GM19238 (cell line): ENCODE measurements at regions not wholly inside any gene's neighbourhood (a gene's known extent, or its start where the extent isn't known, plus 50 kb on each side); places are given as distances from the start of the nearest gene placed in this dataset.

Experiments
- DNase-seq: peaks from one replicate; pipeline ENCODE4 v3.0.0; 2011; ENCODE audit warnings: low spot score; ENCODE audit not compliant: insufficient read length

DNA sequence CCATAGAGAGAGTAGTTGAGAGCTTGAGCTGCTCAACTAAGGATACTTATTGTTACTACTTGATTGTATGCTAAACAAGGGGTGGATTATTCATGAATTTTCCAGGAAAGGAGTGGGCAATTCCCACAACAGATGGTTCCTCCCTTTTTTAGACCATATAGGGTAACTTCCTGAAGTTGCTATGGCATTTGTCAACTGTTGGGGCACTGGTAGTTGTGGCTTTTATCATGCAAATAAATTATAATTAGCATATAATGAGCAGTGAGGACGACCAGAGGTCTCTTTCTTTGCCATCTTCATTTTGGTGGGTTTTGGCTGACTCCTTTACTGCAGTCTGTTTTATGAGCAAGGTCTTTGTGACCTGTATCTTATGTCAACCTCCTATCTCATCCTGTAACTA is 1403.5 kb upstream of the PABPC4L start:
- no peak for DNase-seq

- no peak for DNase-seq
These were observed 1402.9 kb upstream of the PABPC4L start for GRCh38 chr4:135604531-135604930.

- DNase-seq = no peak
These were observed 1399.8 kb upstream of the PABPC4L start for GRCh38 chr4:135601351-135601750.

- no peak for DNase-seq
These were observed 1396.6 kb upstream of the PABPC4L start for GRCh38 chr4:135598151-135598550.

- DNase-seq = no peak
These were observed 1392.9 kb upstream of the PABPC4L start for GRCh38 chr4:135594521-135594920.

DNA sequence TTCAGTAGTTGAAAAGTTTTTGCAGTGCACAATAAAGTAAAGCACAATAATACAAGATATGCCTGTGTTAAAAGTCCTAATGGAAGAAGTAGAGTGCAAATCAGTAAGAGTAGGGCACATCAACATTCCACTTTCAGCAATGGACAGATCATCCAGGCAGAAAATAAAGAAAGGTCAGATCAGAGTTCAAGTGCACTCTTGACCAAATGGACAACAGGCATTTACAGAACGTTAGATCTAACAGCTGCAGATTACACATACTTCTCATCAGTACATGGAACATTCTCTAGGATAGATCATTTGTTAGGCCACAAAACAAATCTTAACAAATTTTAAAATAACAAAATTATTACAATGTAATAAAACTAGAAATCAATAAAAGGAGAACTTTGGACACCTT is 1373.5 kb upstream of the PABPC4L start:
- DNase-seq = no peak

GRCh38 chr4:135573251-135573650 is 1371.7 kb upstream of the PABPC4L start:
- no peak for DNase-seq

DNA sequence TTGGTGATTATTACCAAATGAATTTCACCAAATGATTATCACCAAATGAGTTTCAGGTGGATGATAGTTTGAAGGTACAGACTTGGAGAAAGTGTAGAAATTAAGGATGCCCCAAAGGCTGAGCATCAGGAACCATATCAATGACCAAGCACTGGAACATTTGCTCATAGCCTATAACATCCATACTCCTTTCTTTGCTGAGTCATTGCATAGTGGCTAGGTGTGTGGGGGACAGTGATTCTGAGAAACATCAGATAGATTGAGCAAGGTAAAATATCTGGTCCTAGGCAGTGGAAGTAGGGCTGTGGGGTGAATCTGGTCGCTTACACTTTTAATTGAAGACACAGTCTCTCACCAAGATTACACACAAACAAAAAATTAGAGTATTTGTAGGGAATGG is 1362.5 kb upstream of the PABPC4L start:
- DNase-seq = no peak

DNA sequence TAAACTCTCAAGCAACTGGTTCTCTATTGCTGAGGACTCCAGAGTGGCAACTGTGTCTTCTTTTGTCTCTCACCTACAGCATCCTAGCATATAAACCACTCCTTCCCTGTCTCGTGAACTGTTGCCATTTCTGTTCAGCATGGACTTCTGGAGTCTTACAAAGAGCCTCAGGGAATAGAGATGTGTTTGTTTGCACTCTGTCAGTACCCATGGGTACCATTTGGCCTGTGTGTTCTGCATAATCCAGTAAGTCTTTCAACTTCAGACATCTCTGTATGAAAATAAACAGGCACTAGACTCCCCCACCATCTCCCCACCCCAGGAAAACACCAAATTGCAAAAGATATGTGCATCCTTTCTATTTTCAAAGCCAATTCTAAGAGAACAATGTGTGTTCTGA is 1351.6 kb upstream of the PABPC4L start:
- DNase-seq = no peak

GRCh38 chr4:135552131-135552530 is 1350.5 kb upstream of the PABPC4L start:
- DNase-seq = no peak

- DNase-seq = no peak
These were observed 1347.1 kb upstream of the PABPC4L start for GRCh38 chr4:135548711-135549110.

DNA sequence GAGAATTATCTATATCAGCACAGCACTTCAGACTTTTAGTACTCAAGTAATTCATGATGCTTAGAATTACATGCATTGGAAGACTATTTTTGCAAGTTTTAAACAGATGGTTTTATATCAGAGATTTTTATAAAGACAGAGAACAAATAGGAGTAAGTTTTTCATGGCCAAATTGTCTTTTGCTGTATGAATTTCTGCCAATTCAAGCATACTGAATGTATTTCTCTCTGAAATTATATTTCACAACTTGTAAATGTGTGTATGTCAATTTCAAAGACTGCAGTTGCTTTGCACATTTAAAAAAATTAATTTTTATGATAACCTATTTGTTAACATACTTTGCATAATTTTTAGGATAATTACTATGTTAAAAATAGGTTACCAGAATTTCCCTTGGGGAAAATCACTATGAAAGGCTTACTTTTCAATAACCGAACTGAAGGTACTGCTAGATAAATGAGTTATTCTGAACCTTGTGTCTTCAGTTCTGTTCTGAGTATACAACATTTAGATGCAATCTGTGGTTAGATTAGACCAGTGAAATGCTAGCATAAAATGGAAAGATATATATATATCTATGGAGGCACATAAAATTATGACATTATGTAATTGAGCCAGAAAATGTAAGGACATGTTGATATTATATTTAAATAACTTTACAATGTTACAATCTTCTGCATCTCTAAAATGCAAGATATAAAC is 1344.2 kb upstream of the PABPC4L start:
- DNase-seq = no peak

DNA sequence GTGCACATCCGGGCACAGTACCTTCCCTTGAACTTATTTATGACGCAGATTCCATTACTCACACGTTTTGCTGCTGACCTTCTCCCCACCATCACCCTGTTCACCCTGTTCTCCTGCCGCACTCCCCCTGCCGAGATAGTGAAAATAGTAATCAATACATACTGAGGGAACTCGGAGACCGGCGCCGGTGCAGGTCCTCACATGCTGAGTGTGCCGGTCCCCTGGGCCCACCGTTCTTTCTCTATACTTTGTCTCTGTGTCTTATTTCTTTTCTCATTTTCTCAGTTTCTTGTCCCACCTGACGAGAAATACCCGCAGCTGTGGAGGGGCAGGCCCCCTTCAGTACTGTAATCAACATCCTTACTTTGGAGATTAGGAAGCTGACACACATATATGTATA is 1337.1 kb upstream of the PABPC4L start:
- no peak for DNase-seq

- no peak for DNase-seq
These were observed 1331.5 kb upstream of the PABPC4L start for GRCh38 chr4:135533053-135533452.

DNA sequence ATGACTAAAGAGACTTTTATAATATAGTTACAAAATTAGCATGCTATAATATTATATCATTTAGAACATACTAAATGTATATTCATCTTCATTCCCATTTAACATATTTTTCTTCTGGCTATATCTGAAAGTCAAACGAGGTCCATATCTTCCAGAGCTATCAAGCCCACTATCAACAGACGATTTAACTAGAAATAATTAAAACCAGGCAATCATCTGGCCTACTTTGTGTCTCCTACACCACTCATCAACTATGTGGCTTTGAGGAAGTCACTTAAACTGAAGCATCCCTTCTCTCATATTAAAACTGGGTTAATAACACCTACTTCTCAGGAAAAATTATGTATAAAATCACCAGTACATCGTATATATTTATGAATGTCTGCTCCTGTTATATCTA is 1330.5 kb upstream of the PABPC4L start:
- DNase-seq = no peak

DNA sequence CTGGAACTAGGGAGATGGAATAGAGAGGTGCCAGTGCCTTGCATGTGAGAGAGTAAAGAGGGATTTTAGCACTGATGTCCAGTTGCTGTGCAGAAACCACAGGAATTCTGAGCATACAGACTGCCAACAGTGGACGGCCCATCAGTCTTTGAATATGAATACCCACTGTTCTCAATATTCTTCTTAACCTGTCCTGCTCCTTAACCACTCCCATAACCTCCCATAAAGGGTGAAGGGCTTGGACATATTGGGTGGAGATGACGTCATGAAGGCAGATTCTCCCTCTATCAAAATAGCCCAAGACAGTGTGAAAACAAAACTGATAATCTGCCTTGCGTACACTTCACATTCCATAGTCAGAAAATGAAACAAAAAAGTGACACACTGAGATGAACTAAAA is 1313.7 kb upstream of the PABPC4L start:
- no peak for DNase-seq

DNA sequence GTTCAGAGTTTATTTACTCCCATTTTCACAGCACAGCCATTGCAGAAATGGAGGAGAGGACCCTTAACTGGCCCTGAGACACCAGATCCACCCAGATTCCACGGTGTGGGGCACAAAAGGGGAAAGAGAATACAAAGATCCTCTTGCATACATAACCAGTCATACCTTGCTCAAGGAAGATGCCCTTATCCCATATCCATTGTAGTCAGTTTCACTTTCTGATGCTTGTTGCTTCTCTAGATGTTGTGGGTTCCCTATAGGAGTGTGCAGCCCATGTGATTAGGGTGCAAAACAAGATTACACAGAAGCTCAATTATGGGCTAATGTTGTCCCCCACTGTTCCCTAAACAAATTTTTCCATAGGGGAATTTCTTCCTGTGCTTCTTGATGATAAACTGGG is 1309.0 kb upstream of the PABPC4L start:
- no peak for DNase-seq

GRCh38 chr4:135508006-135508714 is 1306.6 kb upstream of the PABPC4L start:
- no peak for DNase-seq

DNA sequence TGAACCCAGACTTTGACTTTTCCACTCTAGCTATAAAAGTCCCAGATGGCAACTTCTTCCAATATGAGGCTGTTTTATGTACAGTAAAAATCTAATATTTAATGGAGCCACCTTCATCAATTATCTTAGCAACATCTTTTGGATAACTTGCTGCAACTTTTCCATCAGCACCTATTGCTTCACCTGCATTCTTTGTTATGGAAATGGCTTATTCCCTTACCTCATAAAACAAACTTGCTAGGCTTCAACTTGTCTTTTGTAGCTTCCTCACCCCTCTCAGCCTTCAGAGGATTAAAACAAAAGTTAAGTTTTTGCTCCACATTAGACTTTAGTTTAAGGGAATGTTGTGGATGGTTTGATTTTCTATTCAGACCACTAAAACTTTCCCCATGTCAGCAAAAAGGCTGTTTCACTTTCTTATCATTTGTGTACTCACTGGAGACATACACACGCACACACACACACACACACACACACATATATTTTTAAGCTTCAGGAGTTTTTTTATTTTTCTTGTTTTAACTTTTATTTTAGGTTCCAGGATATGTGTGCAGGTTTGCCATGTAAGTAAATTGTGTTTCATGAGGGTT is 1296.1 kb upstream of the PABPC4L start:
- DNase-seq = no peak

- no peak for DNase-seq
These were observed 1290.8 kb upstream of the PABPC4L start for GRCh38 chr4:135492439-135492838.

GRCh38 chr4:135485371-135485770 is 1283.8 kb upstream of the PABPC4L start:
- DNase-seq = no peak

- no peak for DNase-seq
These were observed 1274.7 kb upstream of the PABPC4L start for GRCh38 chr4:135476272-135476671.

- DNase-seq = no peak
These were observed 1262.7 kb upstream of the PABPC4L start for GRCh38 chr4:135464311-135464710.
